ENCODE measurements at regions not wholly inside any gene's neighbourhood (a gene's known extent, or its start where the extent isn't known, plus 50 kb on each side); places are given as distances from the start of the nearest gene placed in this dataset.
"Not testable (repeated sequence)": the region's sequence is repeated elsewhere in the genome, so short reads cannot be mapped to it uniquely, and the experiment has no call there.

DNA sequence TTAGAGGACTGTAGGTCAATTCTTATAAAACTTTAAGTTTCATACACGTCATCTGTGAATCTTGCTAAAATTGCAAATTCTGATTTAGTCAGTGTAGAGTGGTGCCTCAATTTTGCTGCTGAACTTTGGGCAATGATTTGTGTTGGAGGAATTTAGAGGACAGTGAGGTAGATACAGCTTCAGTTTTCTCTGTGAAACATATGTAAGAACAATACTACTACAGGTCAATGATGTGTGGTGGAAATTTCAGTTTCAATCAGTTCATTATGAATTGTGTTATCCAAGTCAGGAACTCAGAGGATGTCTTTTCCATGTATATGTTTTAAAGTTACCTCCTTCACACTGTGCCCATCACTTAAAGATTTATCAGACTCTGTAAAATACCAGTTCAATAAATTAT is 1597.8 kb upstream of the PCDH10 start:
- DNase-seq (ENCODE audit: low spot score) (no peak), ATAC-seq (ENCODE audit: low FRiP score) (no peak)
- TF ChIP-seq, protein P1, sequence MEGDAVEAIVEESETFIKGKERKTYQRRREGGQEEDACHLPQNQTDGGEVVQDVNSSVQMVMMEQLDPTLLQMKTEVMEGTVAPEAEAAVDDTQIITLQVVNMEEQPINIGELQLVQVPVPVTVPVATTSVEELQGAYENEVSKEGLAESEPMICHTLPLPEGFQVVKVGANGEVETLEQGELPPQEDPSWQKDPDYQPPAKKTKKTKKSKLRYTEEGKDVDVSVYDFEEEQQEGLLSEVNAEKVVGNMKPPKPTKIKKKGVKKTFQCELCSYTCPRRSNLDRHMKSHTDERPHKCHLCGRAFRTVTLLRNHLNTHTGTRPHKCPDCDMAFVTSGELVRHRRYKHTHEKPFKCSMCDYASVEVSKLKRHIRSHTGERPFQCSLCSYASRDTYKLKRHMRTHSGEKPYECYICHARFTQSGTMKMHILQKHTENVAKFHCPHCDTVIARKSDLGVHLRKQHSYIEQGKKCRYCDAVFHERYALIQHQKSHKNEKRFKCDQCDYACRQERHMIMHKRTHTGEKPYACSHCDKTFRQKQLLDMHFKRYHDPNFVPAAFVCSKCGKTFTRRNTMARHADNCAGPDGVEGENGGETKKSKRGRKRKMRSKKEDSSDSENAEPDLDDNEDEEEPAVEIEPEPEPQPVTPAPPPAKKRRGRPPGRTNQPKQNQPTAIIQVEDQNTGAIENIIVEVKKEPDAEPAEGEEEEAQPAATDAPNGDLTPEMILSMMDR (IDR thresholded peaks at IDR 0.05) = no peak

DNA sequence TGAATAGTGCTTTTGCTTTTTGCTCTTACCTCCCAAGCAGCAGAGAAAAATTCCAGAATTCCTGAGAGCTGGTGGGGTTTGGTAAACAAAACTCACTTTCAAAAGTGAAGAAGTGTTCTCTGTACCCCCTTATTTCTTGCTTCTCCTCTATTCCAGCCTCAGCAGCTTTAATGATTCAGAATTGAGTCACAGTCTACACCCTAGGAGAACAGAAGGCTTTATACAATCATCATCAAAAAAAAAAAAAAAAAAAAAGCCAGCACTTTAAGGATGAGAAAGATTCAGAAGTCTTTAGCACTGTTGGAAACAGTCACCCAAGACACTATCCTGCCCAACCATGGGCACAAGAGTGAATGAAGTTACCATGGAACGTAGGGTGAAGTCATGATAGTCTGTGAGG is 1583.1 kb upstream of the PCDH10 start:
- TF ChIP-seq, protein P1 (IDR thresholded peaks at IDR 0.05) = no peak
- no peak for DNase-seq (ENCODE audit: low spot score)
- ATAC-seq (ENCODE audit: low FRiP score) = no peak

DNA sequence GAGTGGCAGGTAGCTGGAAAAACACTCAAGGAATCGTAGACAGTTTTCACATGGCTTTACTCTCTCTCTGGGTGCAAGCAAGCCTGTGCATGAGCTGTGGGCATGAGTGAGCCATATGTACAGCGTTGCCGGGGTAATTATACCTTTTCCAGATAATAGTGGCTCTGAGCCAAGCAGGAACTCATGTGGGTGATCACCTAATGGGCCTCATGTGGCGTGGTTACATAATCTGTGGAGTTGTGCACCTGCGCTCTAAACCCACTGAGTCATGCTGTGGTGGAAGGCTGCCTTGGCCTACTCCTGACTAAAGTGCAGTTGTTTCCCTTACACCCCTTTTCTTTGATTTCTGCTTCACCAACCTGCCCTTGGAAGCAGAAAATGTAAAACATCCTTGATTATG is 1564.5 kb upstream of the PCDH10 start:
- no peak for ATAC-seq (ENCODE audit: low FRiP score)
- no peak for DNase-seq (ENCODE audit: low spot score)
- TF ChIP-seq, protein P1 (IDR thresholded peaks at IDR 0.05) = no peak

DNA sequence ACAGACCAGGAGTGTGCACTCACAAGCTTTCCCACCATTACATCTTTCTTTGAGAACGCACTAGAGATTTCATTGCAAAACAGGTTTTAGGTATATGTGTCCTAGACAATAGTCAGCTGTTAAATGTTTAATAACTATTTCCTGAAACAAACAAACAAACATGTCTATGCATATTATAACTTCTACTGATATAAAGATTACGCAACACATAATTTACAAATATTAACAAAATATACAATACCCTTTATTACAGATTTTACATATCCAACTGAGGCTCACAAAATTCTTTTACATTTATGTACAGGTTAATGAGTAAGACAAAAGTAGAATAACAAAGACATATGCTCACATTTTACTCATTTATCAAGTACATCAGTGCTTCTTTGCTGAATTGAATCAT is 1554.0 kb upstream of the PCDH10 start:
- no peak for ATAC-seq (ENCODE audit: low FRiP score)
- no peak for DNase-seq (ENCODE audit: low spot score)
- TF ChIP-seq, protein P1 (IDR thresholded peaks at IDR 0.05) = no peak

DNA sequence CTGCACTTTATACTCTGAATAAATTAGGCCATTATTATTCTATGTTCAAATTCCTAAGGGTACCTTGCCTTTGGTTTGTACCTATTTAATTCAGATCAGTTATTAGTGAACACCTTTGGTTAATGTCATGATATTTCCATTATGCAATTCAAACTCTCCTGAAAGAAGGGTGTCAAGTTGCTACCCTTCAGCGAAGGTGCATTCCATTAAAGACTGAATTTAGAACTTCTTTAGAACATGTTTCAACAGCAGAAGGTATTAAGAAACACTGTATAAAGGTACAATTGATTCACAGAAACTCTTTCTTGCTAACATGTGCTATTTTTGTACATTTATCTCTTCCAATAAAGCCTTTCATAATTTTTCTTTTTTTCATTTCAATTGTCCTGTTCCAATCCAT is 1545.4 kb upstream of the PCDH10 start:
- TF ChIP-seq, protein P1 (IDR thresholded peaks at IDR 0.05) = no peak
- no peak for ATAC-seq (ENCODE audit: low FRiP score)
- no peak for DNase-seq (ENCODE audit: low spot score)

DNA sequence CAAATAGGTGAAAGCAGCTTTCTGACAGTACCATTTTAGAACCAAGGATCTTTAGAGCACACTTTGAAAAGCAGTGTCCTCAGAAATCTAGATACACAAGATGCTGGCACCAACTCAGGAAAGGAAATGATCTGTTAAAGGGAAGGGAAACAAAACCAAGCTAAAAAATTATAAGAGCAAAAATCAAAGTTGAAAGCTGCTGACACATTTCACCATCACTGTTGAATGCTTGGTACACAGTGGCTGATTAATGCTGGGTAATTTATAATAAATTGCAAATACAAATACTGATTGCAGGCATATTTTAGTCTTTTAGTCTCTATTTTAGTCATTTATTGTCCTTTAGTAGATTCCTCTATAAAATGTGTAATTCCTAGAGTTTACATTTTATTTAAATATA is 1540.1 kb upstream of the PCDH10 start:
- DNase-seq (ENCODE audit: low spot score) (no peak), ATAC-seq (ENCODE audit: low FRiP score) (no peak)
- TF ChIP-seq, protein P1 (IDR thresholded peaks at IDR 0.05) = no peak

DNA sequence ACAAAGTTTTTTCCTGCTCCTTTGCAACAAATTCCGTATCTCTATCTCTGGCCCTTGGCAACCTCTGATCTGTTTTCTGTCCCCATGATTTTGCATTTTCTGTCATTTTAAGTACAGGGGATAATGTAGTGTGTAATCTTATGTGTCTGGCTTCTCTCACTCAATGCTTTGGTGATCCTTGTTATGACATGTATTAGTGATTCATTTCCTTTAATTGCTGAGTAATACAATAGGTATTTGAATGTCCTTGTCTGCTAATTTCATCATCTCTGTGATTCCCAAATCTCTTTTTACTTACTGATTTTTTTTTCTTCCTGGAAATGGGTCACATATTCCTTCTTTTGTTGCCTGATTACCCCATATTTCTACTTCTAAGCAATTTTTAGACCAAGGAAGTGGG is 1538.6 kb upstream of the PCDH10 start:
- not testable (repeated sequence) for DNase-seq (ENCODE audit: low spot score); ATAC-seq (ENCODE audit: low FRiP score)

Data from omental fat pad (tissue), 3 donors.